ENCODE measurements at regions not wholly inside any gene's neighbourhood (a gene's known extent, or its start where the extent isn't known, plus 50 kb on each side); places are given as distances from the start of the nearest gene placed in this dataset.

DNA sequence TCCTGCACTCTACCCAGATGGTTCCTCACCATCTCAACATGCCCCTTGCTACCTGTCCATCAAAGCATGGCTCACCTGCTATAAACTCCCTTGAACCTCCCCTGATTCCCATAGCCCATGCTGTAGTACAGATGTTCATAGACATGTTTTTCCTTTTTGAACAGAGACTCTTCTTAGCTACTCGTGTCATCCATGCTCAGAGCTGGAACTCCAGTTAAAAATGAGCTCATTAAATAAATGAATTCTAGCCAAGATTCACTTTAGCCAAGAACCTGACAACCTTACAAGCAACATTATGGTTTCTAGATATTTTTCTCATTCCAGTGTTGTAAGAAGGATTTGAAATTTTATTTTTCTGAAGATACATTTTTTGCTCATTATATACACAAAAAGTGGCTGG, 65.0 kb downstream of the SCG2 start:
- H3K79me2 ChIP-seq, result no peaks in the 10 kb centered on the region
- H3K4me3 ChIP-seq (ENCODE audit: low read depth, low read length), result no peak overlapping the region
- no peaks in the 10 kb centered on the region for H3K9me3 ChIP-seq (ENCODE audit: control insufficient read depth, low read length)
- peaks cover 20% of the 10 kb centered on the region for H3K4me1 ChIP-seq
- H3K36me3 ChIP-seq (ENCODE audit: control insufficient read depth, insufficient read depth, low read length), result no peaks in the 10 kb centered on the region
- H3K9ac ChIP-seq, result no peak overlapping the region
- H3K27me3 ChIP-seq (ENCODE audit: control insufficient read depth, insufficient read depth, low read length), result no peaks in the 10 kb centered on the region
- H2AFZ ChIP-seq, result no peak overlapping the region
- TF ChIP-seq, protein P1, sequence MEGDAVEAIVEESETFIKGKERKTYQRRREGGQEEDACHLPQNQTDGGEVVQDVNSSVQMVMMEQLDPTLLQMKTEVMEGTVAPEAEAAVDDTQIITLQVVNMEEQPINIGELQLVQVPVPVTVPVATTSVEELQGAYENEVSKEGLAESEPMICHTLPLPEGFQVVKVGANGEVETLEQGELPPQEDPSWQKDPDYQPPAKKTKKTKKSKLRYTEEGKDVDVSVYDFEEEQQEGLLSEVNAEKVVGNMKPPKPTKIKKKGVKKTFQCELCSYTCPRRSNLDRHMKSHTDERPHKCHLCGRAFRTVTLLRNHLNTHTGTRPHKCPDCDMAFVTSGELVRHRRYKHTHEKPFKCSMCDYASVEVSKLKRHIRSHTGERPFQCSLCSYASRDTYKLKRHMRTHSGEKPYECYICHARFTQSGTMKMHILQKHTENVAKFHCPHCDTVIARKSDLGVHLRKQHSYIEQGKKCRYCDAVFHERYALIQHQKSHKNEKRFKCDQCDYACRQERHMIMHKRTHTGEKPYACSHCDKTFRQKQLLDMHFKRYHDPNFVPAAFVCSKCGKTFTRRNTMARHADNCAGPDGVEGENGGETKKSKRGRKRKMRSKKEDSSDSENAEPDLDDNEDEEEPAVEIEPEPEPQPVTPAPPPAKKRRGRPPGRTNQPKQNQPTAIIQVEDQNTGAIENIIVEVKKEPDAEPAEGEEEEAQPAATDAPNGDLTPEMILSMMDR (IDR thresholded peaks at IDR 0.05), result no peak
- H3K4me2 ChIP-seq (ENCODE audit: low read length), result no peak overlapping the region
- no peak overlapping the region for H3K27ac ChIP-seq

GRCh38 chr2:223537651-223538601, 64.2 kb downstream of the SCG2 start:
- TF ChIP-seq, protein P1 (IDR thresholded peaks at IDR 0.05), result no peak
- Histone ChIP-seq H3K9me3 (ENCODE audit: control insufficient read depth, low read length) (no peaks in the 10 kb centered on the region), H3K4me3 (ENCODE audit: low read depth, low read length) (no peak overlapping the region), H3K27me3 (ENCODE audit: control insufficient read depth, insufficient read depth, low read length) (no peaks in the 10 kb centered on the region), H3K79me2 (no peaks in the 10 kb centered on the region), H3K36me3 (ENCODE audit: control insufficient read depth, insufficient read depth, low read length) (no peaks in the 10 kb centered on the region), H3K9ac (no peak overlapping the region), H2AFZ (peak overlapping the region; percentile 63), H3K27ac (peak overlapping the region; percentile 67), H3K4me2 (ENCODE audit: low read length) (no peak overlapping the region), H3K4me1 (peaks cover 20% of the 10 kb centered on the region)

GRCh38 chr2:223538920-223539440, 63.2 kb downstream of the SCG2 start:
- Histone ChIP-seq H3K9me3 (ENCODE audit: control insufficient read depth, low read length) (no peaks in the 10 kb centered on the region), H3K4me2 (ENCODE audit: low read length) (no peak overlapping the region), H3K79me2 (no peaks in the 10 kb centered on the region), H3K27me3 (ENCODE audit: control insufficient read depth, insufficient read depth, low read length) (no peaks in the 10 kb centered on the region), H2AFZ (peak overlapping the region; percentile 63), H3K9ac (no peak overlapping the region), H3K36me3 (ENCODE audit: control insufficient read depth, insufficient read depth, low read length) (no peaks in the 10 kb centered on the region), H3K4me1 (peaks cover 20% of the 10 kb centered on the region), H3K27ac (peak overlapping the region; percentile 67), H3K4me3 (ENCODE audit: low read depth, low read length) (no peak overlapping the region)
- TF ChIP-seq, protein P1 (IDR thresholded peaks at IDR 0.05), result no peak

DNA sequence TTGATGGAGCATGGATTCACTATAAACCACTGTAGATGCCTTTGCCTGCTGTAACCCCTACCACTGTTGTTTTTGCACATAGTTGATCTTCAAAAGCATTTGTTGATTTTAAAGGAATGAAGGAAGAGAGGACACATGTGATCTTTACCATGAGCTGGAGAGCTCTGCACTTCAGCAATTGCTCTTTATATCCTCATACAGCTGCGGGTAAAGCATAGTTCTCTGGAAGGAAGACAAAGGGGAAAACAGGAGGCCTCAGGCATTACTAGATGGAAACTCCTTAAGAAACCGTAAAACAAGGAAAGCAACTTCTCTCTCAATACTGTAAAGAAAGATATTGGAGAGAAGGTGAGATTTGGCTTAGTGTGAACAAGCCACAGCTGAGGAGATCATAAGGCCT, 60.6 kb downstream of the SCG2 start:
- Histone ChIP-seq H3K27me3 (ENCODE audit: control insufficient read depth, insufficient read depth, low read length) (no peaks in the 10 kb centered on the region), H3K4me2 (ENCODE audit: low read length) (no peak overlapping the region), H3K9ac (no peak overlapping the region), H3K36me3 (ENCODE audit: control insufficient read depth, insufficient read depth, low read length) (no peaks in the 10 kb centered on the region), H3K9me3 (ENCODE audit: control insufficient read depth, low read length) (no peaks in the 10 kb centered on the region), H3K27ac (no peak overlapping the region), H2AFZ (no peak overlapping the region), H3K79me2 (no peaks in the 10 kb centered on the region), H3K4me3 (ENCODE audit: low read depth, low read length) (no peak overlapping the region), H3K4me1 (peaks cover 20% of the 10 kb centered on the region)
- TF ChIP-seq, protein P1 (IDR thresholded peaks at IDR 0.05), result no peak
